T47D (cell line): ENCODE measurements at regions not wholly inside any gene's neighbourhood (a gene's known extent, or its start where the extent isn't known, plus 50 kb on each side); places are given as distances from the start of the nearest gene placed in this dataset.

ENCODE experiments used
- DNase-seq, 2 experiments: peaks; one replicate each; pipeline versions ENCODE4 v3.0.0 to v3.0.0-alpha.2; 2011 to 2012; ENCODE audit warnings: low read depth in 1 of 2, low spot score in 1 of 2
- JUND ChIP-seq: IDR thresholded peaks from 2 replicates; pipeline ENCODE4 v1.6.1; 2012; ENCODE audit warnings: low read depth
- in situ Hi-C: cut with HindIII; loops from 2 replicates; pipeline ENCODE4 v1.10.0; 2016; ENCODE audit warnings: low sequenced_read_pairs, low pct_unique_long_range_greater_than_20kb

DNA sequence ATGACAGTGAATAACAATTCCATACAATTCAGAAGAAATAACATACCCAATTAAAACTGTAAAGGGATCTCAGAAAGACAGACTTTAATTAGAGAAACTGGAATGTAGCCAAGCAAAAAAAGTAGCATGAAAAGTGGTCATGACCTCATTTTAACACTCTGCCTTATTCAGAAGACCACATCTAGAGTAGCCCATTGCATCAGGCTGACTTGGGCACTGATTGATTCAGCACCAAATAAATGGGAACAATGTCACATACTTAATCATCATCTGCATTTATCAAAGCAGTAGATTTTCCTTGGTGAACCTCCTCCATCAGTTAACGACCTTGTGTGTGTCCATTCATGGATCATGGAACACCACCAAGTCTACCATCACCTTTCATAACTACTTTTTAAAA is 992.1 kb downstream of the NR2F1-AS1 start:
- in situ Hi-C loops: no loop called here
- DNase-seq: no peak
- no peak for TF ChIP-seq JUND

DNA sequence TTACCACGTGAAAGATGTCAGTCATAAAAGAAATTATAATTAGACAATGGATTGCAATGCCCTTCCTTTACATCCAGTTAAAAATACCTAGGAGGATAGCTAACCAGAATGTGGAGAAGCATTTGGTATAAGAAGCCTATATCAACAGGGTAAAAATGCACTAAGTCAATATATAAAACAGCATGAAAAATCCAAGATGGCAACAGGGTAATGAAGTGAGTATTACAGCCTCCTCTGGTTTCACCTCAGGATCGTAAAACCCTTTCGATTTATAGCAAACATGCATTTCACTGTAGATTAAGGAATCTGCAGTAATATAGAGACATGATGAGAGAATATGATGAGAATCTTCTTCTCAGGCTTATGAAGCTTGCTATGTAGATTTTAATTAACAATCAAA is 999.3 kb downstream of the NR2F1-AS1 start:
- TF ChIP-seq JUND: no peak
- in situ Hi-C loops: no loop called here
- no peak for DNase-seq

GRCh38 chr5:92581249-92581648 is 999.8 kb downstream of the NR2F1-AS1 start:
- DNase-seq: no peak
- TF ChIP-seq JUND: no peak
- in situ Hi-C loops: no loop called here

DNA sequence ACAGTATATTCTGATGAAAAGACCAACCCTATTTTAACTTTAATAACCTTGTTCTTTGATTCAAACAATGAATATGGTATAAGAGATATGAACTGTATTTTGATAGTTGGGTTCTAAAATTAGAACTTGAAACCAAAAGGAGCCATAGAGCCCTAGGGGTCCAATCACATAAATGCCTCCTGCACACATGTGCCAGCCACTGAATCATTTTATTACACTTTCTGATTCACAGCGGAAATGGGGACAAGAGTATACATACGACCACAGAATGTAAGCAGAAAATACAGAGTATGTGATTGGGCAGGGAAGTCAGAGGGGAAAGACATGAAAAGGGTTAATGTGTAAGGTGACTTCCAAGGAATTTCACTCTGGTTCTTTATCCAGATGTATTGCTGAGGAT is 1000.2 kb downstream of the NR2F1-AS1 start:
- in situ Hi-C loops: no loop called here
- DNase-seq: no peak
- TF ChIP-seq JUND: no peak

DNA sequence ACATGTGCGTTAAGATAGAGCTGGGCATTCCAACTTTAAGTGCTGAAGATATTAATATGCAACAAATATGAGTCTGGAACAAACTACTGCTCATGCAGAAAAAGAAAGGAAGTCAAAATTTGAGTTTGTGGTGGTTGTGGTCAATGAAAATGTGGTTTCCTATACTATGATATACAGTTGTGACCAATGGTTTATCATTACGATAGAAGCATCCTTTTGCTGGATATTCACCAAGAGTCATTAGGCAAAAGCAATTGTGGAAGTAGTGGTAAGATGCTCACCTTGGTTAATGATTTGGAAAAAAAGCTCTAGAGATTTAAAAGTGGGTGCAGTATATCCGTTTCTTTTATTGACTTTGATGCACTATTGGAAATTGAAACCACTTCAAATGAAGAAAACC is 1007.0 kb downstream of the NR2F1-AS1 start:
- no peak for TF ChIP-seq JUND
- DNase-seq: no peak
- in situ Hi-C loops: no loop called here

GRCh38 chr5:92568522-92568921 is 1012.5 kb downstream of the NR2F1-AS1 start:
- TF ChIP-seq JUND: no peak; the same call in 1 of the 2 replicates
- peak in 1 of 2 experiments; percentile 36 for DNase-seq
- in situ Hi-C loops: no loop called here

DNA sequence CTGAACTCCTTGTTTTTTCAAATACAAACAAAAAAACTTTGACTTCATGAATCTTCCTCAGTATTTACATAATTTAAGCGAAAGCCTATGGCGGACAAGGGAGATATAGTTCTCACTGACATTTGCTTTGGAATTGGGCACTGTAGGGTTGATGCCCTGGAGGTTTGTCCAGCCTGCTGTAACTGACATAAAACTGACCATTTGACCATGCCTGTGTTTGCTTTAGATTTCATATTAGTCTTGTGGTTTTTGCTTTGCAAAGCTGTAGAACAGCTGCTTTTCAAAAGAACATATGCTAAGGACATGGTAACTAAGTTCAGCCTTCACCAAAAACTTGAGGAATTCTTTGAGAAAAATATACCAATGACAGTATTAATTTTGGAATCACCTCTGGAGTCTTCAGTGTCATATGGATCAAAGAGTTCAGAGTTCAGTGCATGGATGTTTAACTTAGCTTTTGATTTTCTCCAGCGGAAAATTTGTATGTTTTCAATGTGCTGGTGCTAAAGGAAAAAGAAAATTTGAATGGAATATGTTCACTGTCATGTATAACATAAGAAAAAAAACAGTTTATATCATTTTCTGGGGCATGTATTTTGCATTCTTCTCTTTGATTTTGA is 1013.1 kb downstream of the NR2F1-AS1 start:
- peak in 1 of 2 experiments; percentile 71 for DNase-seq
- in situ Hi-C loops: no loop called here
- no peak; the same call in 1 of the 2 replicates for TF ChIP-seq JUND

DNA sequence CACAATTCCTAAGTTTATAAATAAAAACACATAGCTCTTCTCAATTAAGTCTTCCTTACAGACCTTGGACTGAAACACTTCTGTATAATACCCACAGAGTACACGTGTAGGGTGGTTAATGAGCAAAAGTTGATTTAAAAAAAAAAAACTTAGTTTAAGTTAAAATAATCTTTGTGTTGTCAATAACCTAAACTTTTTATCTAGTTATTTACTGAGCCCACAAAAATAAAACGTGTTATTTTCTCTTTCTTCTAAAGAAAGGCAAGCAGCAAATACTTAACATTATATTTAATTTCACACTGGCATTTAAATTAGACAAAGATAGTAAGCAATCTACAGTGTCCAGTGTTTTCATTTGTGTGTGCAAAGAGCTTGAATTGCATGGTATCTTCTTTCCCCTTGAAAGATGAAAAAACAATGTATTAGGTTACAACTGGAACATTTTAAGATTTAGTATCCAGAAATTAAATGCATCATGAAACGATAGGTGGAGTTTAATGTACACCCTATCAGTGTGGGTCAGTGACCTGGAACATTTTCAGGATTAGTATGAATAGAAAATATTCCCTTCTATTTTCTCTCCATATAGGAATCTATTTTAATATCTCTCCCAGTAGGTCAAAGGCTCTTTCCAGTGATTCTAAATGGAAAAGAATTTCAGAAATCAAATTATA is 1014.8 kb downstream of the NR2F1-AS1 start:
- in situ Hi-C loops: no loop called here
- no peak for DNase-seq
- no peak for TF ChIP-seq JUND

- TF ChIP-seq JUND: no peak
- DNase-seq: no peak
- in situ Hi-C loops: no loop called here
These were observed 1015.3 kb downstream of the NR2F1-AS1 start for GRCh38 chr5:92565673-92566072.

DNA sequence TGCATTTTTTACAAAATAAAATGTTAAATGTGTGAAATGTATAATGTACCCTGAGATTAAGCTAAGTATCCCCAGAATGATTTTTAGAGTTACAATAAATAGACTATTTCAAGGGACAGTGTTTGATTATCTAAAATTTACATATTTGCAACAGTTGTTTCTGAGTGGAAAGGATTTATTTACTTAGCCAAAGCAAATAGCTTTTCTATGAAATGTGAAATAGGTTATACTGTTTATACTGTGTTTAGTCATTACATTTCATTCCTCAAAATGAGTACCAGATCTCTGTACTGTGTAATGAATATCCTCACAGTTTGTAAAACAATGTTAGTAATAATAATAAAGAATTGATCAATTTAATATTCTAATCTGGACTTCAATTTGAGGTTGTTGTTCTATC is 1019.0 kb downstream of the NR2F1-AS1 start:
- no peak for DNase-seq
- TF ChIP-seq JUND: no peak
- in situ Hi-C loops: no loop called here

- DNase-seq: no peak
- in situ Hi-C loops: no loop called here
- TF ChIP-seq JUND: no peak; the same call in 1 of the 2 replicates
These were observed 1019.5 kb downstream of the NR2F1-AS1 start for GRCh38 chr5:92561411-92561959.

- in situ Hi-C loops: no loop called here
- no peak for DNase-seq
- no peak for TF ChIP-seq JUND
These were observed 1020.2 kb downstream of the NR2F1-AS1 start for GRCh38 chr5:92560698-92561401.

- no peak for TF ChIP-seq JUND
- DNase-seq: no peak
- in situ Hi-C loops: no loop called here
These were observed 1021.2 kb downstream of the NR2F1-AS1 start for GRCh38 chr5:92559781-92560180.
